Activated naive CD8-positive, alpha-beta T cell treated with anti-CD3 and anti-CD28 coated beads, Interleukin-2, amount 10 ng/mL, durations not matched to agents 7 days and 5 days (primary cell): ENCODE measurements at regions not wholly inside any gene's neighbourhood (a gene's known extent, or its start where the extent isn't known, plus 50 kb on each side); places are given as distances from the start of the nearest gene placed in this dataset.
A peak's percentile ranks its signal among the peaks of the same experiment; 100 is the strongest.

Experiments
- ATAC-seq: fragments of 150-1000 bp; cut with Tn5 transposase; one replicate; pipeline ENCODE4 v1.10.0; 2021; ENCODE audit warnings: low read depth, moderate library complexity
- POLR2A ChIA-PET: fragments of 350-600 bp; sonication (Branson Sonifier 250); formaldehyde crosslinking; loops from one replicate; lab custom pipeline; 2021; ENCODE audit warnings: antibody characterized with exemption; lab: Charles Lee
- DNase-seq: peaks from one replicate; pipeline ENCODE4 v3.0.0; 2021
- H3K27ac Mint-ChIP-seq: one replicate; pipeline ENCODE4 v1.8.0; 2022; ENCODE audit warnings: mild to moderate bottlenecking, mixed read lengths
- H3K27me3 Mint-ChIP-seq: one replicate; pipeline ENCODE4 v1.8.0; 2022; ENCODE audit warnings: mild to moderate bottlenecking, moderate library complexity, mixed read lengths
- H3K36me3 Mint-ChIP-seq: one replicate; pipeline ENCODE4 v1.8.0; 2021; ENCODE audit warnings: mild to moderate bottlenecking, mixed read lengths
- H3K4me1 Mint-ChIP-seq: one replicate; pipeline ENCODE4 v1.8.0; 2021; ENCODE audit warnings: mixed read lengths
- H3K4me3 Mint-ChIP-seq: one replicate; pipeline ENCODE4 v1.8.0; 2022; ENCODE audit warnings: mild to moderate bottlenecking, moderate library complexity, mixed read lengths
- H3K9me3 Mint-ChIP-seq: one replicate; pipeline ENCODE4 v1.8.0; 2021; ENCODE audit warnings: mixed read lengths

GRCh38 chr2:240245706-240246105 is 105.2 kb upstream of the OTOS start:
- Mint-ChIP-seq H3K4me3 (no peak overlapping the region), H3K4me1 (no peaks in the 10 kb centered on the region), H3K9me3 (no peaks in the 10 kb centered on the region), H3K36me3 (no peaks in the 10 kb centered on the region), H3K27ac (no peak overlapping the region), H3K27me3 (peaks cover 13% of the 10 kb centered on the region)
- POLR2A ChIA-PET: no interaction called here
- ATAC-seq (no peak), DNase-seq (no peak)

DNA sequence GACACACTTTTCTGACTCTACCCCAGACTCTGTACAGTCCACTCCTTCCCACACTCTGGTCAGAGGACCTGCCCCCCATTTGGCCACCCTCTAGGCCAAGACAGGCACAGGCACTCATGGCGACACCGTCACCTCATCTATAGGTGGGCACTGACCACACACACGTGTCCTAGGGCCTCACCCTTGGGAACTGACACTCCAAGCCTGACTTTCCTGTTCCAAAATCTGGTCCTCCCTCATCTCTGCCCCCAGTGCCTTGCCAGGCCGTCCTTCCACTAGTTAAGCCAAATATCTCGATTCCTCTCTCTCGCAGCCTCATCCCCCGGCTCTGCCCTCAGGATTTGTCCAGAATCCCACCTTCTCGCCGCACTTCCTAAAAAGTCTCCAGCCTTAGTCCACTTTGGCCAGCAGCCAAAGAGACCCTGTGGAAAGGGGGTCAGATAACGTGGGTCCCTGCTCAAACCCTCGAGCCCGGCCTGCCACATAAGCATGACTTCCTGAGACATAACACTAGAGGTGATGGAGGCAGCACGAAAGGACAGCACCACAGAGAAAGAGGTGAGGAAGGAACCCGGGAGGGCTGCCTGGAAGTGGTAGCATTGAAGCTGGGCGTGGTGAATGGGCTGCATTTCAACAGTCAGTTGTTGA is 105.8 kb upstream of the OTOS start:
- POLR2A ChIA-PET: no interaction called here
- H3K4me1 Mint-ChIP-seq: no peaks in the 10 kb centered on the region
- DNase-seq (no peak), ATAC-seq (no peak)
- H3K9me3 Mint-ChIP-seq: no peaks in the 10 kb centered on the region
- no peak overlapping the region for H3K27ac Mint-ChIP-seq
- H3K4me3 Mint-ChIP-seq: no peak overlapping the region
- no peaks in the 10 kb centered on the region for H3K36me3 Mint-ChIP-seq
- H3K27me3 Mint-ChIP-seq: peaks cover 11% of the 10 kb centered on the region

GRCh38 chr2:240247241-240247867 is 106.9 kb upstream of the OTOS start:
- Mint-ChIP-seq H3K4me3 (no peak overlapping the region), H3K9me3 (no peaks in the 10 kb centered on the region), H3K27me3 (peaks cover 4% of the 10 kb centered on the region), H3K27ac (no peak overlapping the region), H3K4me1 (no peaks in the 10 kb centered on the region), H3K36me3 (no peaks in the 10 kb centered on the region)
- DNase-seq (no peak), ATAC-seq (no peak)
- POLR2A ChIA-PET: no interaction called here

DNA sequence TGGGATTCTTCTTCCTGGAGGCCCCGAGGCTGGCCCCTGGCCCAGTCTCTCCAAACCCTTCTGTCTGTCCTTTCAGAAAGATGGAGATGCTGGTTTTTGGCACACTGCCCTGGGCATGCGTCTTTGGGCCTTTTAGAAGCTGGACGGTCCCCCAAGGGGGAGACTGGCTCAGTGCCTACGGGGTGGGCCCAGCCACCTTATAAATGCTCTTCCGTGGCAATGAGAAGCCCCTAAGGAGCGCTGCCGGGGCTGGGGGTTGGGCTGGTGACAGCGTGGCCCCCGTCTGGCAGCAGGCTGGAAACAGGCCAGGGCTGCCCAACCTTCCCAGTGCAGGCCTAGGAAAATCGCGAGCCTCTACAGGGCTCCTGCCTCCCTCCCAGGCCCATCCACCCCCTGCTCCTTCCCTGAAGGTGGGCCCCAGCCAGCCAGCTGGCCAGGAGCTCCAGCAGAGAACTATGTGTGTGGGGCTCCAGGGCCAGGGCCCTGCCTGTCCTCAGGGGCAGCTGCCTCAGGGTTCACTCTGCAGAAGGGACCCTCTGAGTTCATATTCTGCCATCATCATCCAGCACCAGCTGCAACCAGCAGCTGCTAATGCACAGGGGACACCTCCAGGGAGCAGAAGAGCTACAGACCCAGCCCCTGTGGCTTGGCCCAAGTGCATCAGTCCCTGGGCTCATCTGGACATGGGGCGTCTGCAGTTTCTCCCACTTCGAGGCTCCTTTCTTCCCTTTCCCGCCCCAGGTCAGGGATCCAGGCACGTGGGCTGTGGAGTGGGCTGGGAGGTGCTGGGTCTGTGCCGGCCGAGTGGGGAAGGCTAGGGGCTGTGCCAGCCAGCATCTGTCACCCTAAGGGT is 107.6 kb upstream of the OTOS start:
- POLR2A ChIA-PET: no interaction called here
- DNase-seq: no peak
- Mint-ChIP-seq H3K27me3 (peaks cover 2% of the 10 kb centered on the region), H3K27ac (no peak overlapping the region), H3K9me3 (no peaks in the 10 kb centered on the region), H3K4me1 (no peaks in the 10 kb centered on the region), H3K36me3 (no peaks in the 10 kb centered on the region), H3K4me3 (no peak overlapping the region)
- ATAC-seq: no peak

GRCh38 chr2:240248721-240249422 is 108.4 kb upstream of the OTOS start:
- H3K36me3 Mint-ChIP-seq: no peaks in the 10 kb centered on the region
- H3K4me3 Mint-ChIP-seq: no peak overlapping the region
- no peaks in the 10 kb centered on the region for H3K9me3 Mint-ChIP-seq
- no peaks in the 10 kb centered on the region for H3K4me1 Mint-ChIP-seq
- POLR2A ChIA-PET: no interaction called here
- H3K27ac Mint-ChIP-seq: no peak overlapping the region
- peak; percentile 21 for DNase-seq
- H3K27me3 Mint-ChIP-seq: no peaks in the 10 kb centered on the region
- ATAC-seq: no peak

DNA sequence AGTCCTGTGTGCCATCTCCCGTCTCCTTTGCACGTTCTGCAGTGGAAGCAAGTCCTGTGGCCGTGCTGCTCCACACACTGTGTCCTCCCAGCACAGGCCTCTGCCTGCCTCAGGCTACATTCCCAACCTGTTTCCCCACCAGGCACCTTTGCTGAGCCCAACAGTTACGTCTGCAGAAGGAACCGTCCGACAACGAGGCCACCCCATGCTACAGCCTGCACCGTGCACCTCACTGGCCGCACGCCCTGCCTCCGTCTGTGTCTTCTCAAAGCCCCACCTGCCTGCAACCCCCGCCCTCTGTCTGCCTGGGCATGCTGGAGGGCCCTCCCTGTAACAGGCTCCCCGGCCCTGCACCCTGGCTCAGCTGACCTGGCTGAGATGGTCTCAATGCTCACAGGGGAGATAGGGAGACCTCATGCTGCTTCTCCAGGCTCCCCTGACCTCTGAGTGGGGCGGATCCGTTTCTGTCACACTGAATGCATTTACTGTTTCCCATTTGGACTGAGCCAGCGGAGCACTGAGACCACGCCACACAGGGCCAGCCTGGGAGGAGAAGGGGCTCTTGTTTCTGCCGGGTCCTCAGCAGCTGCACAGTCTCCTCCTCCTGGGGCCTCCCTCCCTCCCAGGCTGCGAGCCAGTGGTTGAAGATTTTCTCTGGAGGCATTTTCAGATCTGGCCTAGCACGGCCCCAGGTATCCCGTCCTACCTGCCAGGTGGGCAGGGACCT is 109.1 kb upstream of the OTOS start:
- H3K9me3 Mint-ChIP-seq: no peaks in the 10 kb centered on the region
- POLR2A ChIA-PET: no interaction called here
- no peaks in the 10 kb centered on the region for H3K4me1 Mint-ChIP-seq
- H3K4me3 Mint-ChIP-seq: no peak overlapping the region
- DNase-seq (peak; percentile 22), ATAC-seq (no peak)
- H3K27me3 Mint-ChIP-seq: no peaks in the 10 kb centered on the region
- H3K36me3 Mint-ChIP-seq: no peaks in the 10 kb centered on the region
- no peak overlapping the region for H3K27ac Mint-ChIP-seq

GRCh38 chr2:240250150-240250984 is 109.9 kb upstream of the OTOS start:
- Mint-ChIP-seq H3K9me3 (no peaks in the 10 kb centered on the region), H3K4me1 (no peaks in the 10 kb centered on the region), H3K4me3 (no peak overlapping the region), H3K36me3 (no peaks in the 10 kb centered on the region), H3K27ac (no peak overlapping the region), H3K27me3 (no peaks in the 10 kb centered on the region)
- DNase-seq (peak; percentile 20), ATAC-seq (no peak)
- POLR2A ChIA-PET: no interaction called here

- no peaks in the 10 kb centered on the region for H3K27me3 Mint-ChIP-seq
- no peak for DNase-seq
- POLR2A ChIA-PET: no interaction called here
- H3K4me3 Mint-ChIP-seq: no peak overlapping the region
- no peak for ATAC-seq
- no peak overlapping the region for H3K27ac Mint-ChIP-seq
- H3K9me3 Mint-ChIP-seq: no peaks in the 10 kb centered on the region
- no peaks in the 10 kb centered on the region for H3K36me3 Mint-ChIP-seq
- H3K4me1 Mint-ChIP-seq: no peaks in the 10 kb centered on the region
Observed at GRCh38 chr2:240250985-240251847, 110.8 kb upstream of the OTOS start.

DNA sequence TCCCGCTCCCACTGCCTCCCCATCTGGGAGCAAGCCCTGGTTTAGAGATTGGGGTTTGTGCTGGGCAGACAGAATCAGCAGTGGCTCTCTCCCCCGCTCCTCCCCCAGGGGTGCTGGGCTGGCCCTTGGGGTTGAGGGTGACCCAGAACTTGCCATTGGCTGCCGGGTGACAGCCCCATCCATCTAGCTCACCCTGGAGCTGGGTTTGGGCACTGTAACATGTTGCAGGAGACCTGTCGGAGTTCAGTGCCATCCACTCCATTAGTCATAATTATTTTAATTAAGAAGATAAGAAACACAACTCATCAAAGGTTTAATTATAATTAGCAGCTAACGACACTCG is 111.4 kb upstream of the OTOS start:
- ATAC-seq (no peak), DNase-seq (no peak)
- no peak overlapping the region for H3K4me3 Mint-ChIP-seq
- no peaks in the 10 kb centered on the region for H3K36me3 Mint-ChIP-seq
- H3K9me3 Mint-ChIP-seq: no peaks in the 10 kb centered on the region
- H3K27me3 Mint-ChIP-seq: no peaks in the 10 kb centered on the region
- no peak overlapping the region for H3K27ac Mint-ChIP-seq
- POLR2A ChIA-PET: no interaction called here
- H3K4me1 Mint-ChIP-seq: no peaks in the 10 kb centered on the region

DNA sequence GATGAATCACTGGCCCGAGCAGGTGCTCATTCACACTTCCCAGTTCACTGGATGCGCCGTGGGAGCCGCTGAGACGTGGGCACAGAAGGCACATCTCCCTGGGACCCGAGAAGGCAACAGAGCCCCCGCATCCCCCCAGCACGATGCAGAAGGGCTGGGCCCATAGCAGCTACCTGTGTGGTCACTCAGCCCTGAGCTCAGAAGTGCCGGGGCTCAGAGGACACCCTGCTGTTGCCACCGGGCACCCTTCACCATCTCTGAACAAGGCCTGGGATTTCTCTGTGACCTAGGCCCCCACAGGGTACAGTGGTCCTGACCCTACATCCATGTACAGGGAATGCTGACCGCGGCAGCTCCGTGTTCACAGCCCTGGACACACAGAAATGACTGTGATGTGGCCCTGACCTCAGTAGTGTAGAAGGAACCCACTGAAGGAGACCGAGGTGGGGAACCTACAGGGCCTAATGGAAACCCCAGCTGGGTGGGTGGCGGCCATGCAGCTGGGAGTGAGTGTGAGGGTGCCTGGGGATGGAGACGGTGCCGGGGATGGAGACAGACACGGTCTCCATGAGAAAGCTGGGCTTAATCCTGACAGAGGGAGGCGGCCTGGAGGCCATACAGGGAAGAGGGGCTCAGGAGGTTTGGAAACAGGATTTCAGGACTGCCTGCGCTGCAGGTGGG is 111.9 kb upstream of the OTOS start:
- Mint-ChIP-seq H3K27me3 (no peaks in the 10 kb centered on the region), H3K9me3 (no peaks in the 10 kb centered on the region), H3K4me1 (no peaks in the 10 kb centered on the region), H3K27ac (no peak overlapping the region), H3K36me3 (no peaks in the 10 kb centered on the region), H3K4me3 (no peak overlapping the region)
- POLR2A ChIA-PET: no interaction called here
- ATAC-seq: no peak
- peak; percentile 18 for DNase-seq

DNA sequence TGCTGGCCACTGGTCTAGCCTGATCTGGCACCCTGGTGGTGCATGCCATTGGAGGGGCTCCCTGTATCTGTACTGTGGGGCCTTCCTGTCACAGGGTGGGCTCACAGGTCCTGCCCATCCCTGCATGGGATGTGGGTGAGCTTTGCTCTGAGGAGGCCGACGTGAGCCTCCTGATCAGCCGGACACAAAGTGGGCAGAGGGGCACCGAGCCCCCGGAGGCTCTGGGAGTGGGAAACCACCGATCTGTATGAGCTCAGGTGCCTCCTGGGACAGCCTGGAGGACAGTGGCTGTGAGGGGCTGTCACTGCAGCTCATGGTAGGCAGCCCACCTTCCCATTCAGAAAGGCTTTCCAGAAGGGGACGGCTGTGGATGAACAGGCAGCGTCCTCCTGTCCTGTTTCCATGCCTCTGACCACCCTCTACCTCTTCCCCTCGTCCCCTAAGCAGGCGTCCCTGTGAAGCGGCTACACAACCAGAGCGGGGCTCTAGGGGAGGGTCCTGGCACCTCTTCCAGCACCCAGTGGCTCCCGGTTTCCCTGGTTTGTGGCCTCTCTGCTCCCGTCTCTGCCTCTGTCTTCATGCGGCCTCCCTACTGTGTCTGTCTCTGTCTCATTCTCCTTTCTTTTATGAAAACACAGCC is 112.5 kb upstream of the OTOS start:
- Mint-ChIP-seq H3K9me3 (no peaks in the 10 kb centered on the region), H3K27me3 (no peaks in the 10 kb centered on the region), H3K4me1 (no peaks in the 10 kb centered on the region), H3K4me3 (no peak overlapping the region), H3K27ac (no peak overlapping the region), H3K36me3 (no peaks in the 10 kb centered on the region)
- DNase-seq (no peak), ATAC-seq (no peak)
- POLR2A ChIA-PET: no interaction called here
